OCI-M2 (cell line): ENCODE measurements at regions not wholly inside any gene's neighbourhood (a gene's known extent, or its start where the extent isn't known, plus 50 kb on each side); places are given as distances from the start of the nearest gene placed in this dataset.
"Not testable (repeated sequence)": the region's sequence is repeated elsewhere in the genome, so short reads cannot be mapped to it uniquely, and the experiment has no call there.

Source experiments
- DNase-seq: peaks from one replicate; lab custom pipeline; 2025; ENCODE audit not compliant: unreplicated experiment; lab: John Stamatoyannopoulos, UW

- no peak for DNase-seq
Observed at GRCh38 chr7:17083392-17084165, 201.8 kb upstream of the AGR3 start.

GRCh38 chr7:17084166-17084475 lies 202.3 kb upstream of the AGR3 start:
- no peak for DNase-seq

- no peak for DNase-seq
Observed at GRCh38 chr7:17085186-17085585, 203.4 kb upstream of the AGR3 start.

- no peak for DNase-seq
Observed at GRCh38 chr7:17086403-17086802, 204.6 kb upstream of the AGR3 start.

- DNase-seq: no peak
Observed at GRCh38 chr7:17090751-17091150, 207.7 kb upstream of the AHR start.

- DNase-seq: no peak
Observed at GRCh38 chr7:17093461-17093860, 205.0 kb upstream of the AHR start.

GRCh38 chr7:17094963-17095574 lies 203.4 kb upstream of the AHR start:
- DNase-seq: no peak

- no peak for DNase-seq
Observed at GRCh38 chr7:17095931-17096330, 202.5 kb upstream of the AHR start.

- no peak for DNase-seq
Observed at GRCh38 chr7:17097668-17098297, 200.7 kb upstream of the AHR start.

- DNase-seq: no peak
Observed at GRCh38 chr7:17098515-17098914, 199.9 kb upstream of the AHR start.

GRCh38 chr7:17099083-17099973 lies 199.1 kb upstream of the AHR start:
- no peak for DNase-seq

GRCh38 chr7:17099974-17100509 lies 198.4 kb upstream of the AHR start:
- not testable (repeated sequence) for DNase-seq

- DNase-seq: no peak
Observed at GRCh38 chr7:17101207-17101696, 197.2 kb upstream of the AHR start.

- no peak for DNase-seq
Observed at GRCh38 chr7:17103170-17103569, 195.3 kb upstream of the AHR start.

GRCh38 chr7:17103984-17104383 lies 194.5 kb upstream of the AHR start:
- no peak for DNase-seq

GRCh38 chr7:17104419-17104818 lies 194.0 kb upstream of the AHR start:
- DNase-seq: no peak

- DNase-seq: no peak
Observed at GRCh38 chr7:17105701-17106100, 192.8 kb upstream of the AHR start.

- DNase-seq: no peak
Observed at GRCh38 chr7:17108049-17108584, 190.3 kb upstream of the AHR start.

GRCh38 chr7:17109020-17109419 lies 189.4 kb upstream of the AHR start:
- no peak for DNase-seq

- DNase-seq: not testable (repeated sequence)
Observed at GRCh38 chr7:17113770-17114169, 184.7 kb upstream of the AHR start.

- DNase-seq: no peak
Observed at GRCh38 chr7:17118412-17118811, 180.0 kb upstream of the AHR start.
